ENCODE measurements at regions not wholly inside any gene's neighbourhood (a gene's known extent, or its start where the extent isn't known, plus 50 kb on each side); places are given as distances from the start of the nearest gene placed in this dataset.

- no peak for TF ChIP-seq ZNF407 (IDR thresholded peaks at IDR 0.05; ENCODE audit: low read depth)
- TF ChIP-seq FIP1L1 (IDR thresholded peaks at IDR 0.05; ENCODE audit: low read depth, low read length, poor library complexity, severe bottlenecking), result no peak
- TF ChIP-seq, protein P1, sequence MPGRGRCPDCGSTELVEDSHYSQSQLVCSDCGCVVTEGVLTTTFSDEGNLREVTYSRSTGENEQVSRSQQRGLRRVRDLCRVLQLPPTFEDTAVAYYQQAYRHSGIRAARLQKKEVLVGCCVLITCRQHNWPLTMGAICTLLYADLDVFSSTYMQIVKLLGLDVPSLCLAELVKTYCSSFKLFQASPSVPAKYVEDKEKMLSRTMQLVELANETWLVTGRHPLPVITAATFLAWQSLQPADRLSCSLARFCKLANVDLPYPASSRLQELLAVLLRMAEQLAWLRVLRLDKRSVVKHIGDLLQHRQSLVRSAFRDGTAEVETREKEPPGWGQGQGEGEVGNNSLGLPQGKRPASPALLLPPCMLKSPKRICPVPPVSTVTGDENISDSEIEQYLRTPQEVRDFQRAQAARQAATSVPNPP (IDR thresholded peaks at IDR 0.05; ENCODE audit: borderline replicate concordance, insufficient read depth, insufficient read length), result no peak
- no peak for TF ChIP-seq ZNF584 (CRISPR knock-in tag; IDR thresholded peaks at IDR 0.05; ENCODE audit: low read depth)
- TF ChIP-seq, protein P2, sequence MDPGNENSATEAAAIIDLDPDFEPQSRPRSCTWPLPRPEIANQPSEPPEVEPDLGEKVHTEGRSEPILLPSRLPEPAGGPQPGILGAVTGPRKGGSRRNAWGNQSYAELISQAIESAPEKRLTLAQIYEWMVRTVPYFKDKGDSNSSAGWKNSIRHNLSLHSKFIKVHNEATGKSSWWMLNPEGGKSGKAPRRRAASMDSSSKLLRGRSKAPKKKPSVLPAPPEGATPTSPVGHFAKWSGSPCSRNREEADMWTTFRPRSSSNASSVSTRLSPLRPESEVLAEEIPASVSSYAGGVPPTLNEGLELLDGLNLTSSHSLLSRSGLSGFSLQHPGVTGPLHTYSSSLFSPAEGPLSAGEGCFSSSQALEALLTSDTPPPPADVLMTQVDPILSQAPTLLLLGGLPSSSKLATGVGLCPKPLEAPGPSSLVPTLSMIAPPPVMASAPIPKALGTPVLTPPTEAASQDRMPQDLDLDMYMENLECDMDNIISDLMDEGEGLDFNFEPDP (CRISPR knock-in tag; IDR thresholded peaks at IDR 0.05), result no peak
- TF ChIP-seq ZNF444 (CRISPR knock-in tag; IDR thresholded peaks at IDR 0.05), result no peak
- no peak for TF ChIP-seq SAP30 (IDR thresholded peaks at IDR 0.05; ENCODE audit: borderline replicate concordance, insufficient read depth, low read depth, low read length, poor library complexity, severe bottlenecking)
- TF ChIP-seq MBD2 (IDR thresholded peaks at IDR 0.05; ENCODE audit: borderline replicate concordance, low read depth), result no peak
- no peak for TF ChIP-seq EHMT2 (IDR thresholded peaks at IDR 0.05)
Measured at GRCh38 chr2:118251427-118251826, 163.2 kb downstream of the INSIG2 start (continued).

All from K562 (cell line).